GM21526 (cell line): ENCODE measurements at regions not wholly inside any gene's neighbourhood (a gene's known extent, or its start where the extent isn't known, plus 50 kb on each side); places are given as distances from the start of the nearest gene placed in this dataset.

Experiments used
- ATAC-seq: cut with Tn5 transposase; IDR thresholded peaks from one replicate; pipeline ENCODE4 v1.9.1; 2021; ENCODE audit warnings: moderate library complexity; ENCODE audit not compliant: unreplicated experiment, low FRiP score

DNA sequence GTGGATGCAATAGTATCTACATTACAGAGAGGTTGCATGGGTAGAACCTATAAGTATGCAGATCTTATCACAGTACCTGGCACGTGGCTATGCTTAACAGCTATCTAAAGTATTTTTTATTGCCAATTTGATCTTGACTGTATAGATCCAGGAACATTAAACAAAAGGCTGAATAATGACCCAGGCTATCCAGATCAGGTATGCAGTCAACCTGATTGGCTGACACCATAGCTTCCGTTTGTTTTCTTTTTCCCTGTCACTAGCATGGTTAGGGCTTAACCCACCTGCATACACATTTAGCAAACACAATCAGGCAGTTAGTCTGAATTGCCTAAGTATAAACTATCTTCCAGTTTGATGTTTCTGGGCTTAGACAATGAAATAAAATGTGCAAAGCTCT is 264.9 kb upstream of the PLXNA2 start:
- ATAC-seq: no peak

DNA sequence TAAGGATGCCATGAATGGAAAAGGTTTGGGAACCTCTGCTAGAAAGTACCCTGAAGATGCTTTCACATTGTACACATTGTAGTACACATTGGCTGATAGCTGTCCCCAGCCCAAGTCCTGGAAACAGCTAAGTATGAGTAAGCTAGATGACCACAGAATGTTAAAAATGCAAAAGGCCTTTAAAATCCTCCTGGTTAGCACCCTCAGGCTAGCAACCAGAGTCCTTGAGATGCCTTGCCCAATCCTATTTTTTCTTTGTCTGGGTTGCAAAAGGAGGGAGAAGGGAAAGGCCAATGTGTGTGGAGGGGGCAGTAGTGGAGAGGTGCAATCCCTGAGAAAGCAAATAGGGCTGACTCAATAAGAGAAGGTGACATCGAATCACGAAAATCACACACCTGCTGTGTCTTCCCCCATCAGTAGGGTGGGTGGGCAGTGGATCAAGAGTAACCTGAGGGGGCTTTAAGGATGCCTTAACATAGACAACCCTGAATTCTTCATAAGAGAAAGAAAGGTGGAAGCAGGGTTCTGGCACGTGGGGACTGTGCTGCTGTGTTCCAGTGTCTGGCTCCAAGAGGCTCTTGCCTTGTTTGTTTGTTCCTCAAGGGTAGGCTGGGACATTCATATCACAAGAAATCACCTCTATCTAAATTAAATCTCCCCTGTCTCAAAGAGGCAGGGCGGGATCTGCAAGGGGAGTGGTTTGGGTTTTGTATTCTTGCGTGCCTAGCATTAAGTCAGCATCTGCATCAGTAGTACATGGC is 266.2 kb upstream of the PLXNA2 start:
- ATAC-seq: no peak

DNA sequence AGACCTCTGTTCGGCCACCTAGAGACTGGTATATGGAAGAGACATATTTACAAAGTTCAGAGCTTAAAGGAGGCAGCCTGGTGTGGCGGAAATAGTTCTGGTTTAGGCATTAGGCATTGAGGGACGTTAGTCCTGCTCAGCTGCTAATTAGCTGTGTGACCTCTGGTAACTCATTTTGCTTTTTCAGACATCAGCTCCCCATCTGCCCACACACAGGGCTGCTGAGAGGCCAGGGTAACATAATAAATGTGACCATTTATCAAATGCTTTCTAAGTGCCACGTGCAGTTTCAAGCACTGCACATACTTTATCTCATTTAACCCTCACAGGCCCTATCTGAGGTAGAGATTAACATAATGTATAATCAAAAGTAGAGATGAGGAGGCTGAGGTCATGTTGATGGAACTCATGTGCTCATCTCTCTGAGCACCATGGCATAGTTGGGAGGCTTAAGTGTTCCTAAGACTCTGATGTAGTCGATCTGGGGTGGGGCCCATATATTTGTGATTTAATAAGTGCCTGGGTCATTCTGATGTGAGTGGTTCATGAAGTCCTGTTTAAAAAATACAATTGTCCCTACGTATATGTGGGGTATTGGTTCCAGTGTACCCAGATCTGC is 267.2 kb upstream of the PLXNA2 start:
- ATAC-seq: no peak

DNA sequence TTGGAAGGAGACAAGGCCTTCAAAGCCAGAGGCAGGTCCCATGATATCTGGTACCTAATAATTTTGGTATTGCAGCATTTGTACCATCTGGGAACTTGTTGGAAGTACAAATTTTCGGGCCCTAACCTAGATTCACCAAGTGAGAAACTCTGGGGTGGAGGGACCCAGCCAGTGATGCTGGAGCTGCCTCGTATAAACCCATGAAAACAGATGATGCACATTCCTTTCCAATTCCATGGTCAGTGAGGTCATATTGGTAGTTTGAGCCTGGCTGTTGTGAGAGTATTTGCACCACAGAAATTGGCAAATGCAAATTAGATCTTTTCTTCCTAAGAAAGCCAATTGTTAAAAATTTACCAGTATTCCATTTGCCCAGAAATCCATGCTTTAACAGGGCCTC is 269.6 kb upstream of the PLXNA2 start:
- ATAC-seq: no peak

DNA sequence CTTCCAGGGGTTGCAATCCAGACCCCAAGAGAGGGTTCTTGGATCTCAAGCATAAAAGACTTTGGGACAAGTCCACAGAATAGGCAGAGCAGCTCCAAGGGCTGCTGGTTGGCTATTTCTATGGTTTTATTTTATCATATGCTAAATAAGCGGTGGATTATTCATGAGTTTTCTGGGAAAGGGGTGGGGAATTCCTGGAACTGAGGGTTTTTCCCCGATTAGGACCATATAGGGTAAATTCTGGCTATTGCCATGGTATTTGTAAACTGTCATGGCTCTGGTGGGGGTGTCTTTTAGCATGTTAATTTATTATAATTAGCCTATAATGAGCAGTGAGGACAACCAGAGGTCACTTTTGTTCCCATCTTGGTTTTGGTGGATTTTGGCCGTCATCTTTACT is 270.9 kb upstream of the PLXNA2 start:
- no peak for ATAC-seq

DNA sequence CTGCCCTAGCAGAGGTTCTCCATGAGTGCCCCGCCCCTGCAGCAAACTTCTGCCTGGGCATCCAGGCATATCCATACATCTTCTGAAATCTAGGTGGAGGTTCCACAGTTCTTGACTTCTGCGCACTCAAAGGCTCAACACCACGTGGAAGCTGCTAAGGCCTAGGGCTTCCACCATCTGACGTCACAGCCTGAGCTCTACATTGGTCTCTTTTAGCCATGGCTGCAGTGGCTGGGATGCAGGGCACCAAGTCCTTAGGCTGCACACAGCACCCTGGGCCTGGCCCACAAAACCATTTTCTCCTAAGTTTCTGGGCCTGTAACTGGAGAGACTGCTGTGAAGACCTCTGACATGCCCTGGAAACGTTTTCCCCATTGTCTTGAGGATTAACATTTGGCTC is 272.6 kb upstream of the PLXNA2 start:
- no peak for ATAC-seq

DNA sequence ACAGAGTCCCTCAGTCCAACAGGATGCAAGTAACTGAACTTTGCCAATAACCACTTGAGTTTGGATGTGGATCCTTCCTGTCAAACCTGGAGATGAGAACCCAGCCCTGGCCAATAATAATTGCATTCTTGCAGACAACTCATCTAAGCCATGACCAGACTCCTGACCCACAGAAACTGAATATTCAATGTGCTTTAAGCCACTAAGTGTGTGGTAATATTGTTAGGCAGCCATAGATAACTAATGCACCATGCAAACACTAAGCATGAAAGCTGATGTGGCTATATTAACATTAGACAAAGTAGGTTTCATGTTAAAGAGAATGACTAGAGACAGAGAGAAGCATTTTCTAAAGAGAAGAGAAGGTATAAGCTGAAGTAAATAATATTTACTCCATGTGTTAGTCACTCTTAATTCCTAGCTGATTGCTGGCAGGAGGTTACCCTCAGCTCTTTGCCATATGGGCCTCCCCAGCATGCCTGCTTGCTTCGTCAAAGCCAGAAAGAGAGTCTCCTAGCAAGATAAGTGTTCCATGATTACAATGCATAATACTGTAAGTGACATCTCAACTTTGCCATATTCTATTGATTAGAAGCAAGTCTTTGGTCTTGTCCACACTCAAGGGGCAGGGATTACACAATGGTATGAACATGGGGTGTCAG is 276.4 kb upstream of the PLXNA2 start:
- no peak for ATAC-seq

DNA sequence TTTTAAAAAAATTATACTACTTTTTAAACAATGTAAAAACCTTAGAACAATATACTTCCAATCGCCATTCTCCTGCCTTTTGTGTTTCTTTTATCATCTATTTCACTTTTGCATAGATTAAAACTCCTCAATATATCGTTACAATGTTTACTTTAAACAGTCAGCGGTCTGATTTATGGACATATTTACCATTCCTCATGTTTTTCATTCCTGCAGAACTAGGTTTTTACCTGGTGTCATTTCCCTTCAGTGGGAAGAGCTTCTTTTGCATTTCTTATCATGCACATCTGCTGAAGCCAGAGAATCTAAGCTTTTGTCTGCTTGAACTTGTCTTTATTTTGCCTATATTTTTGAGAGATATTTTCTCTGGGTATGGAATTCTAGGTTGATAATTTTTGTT is 277.4 kb upstream of the PLXNA2 start:
- ATAC-seq: no peak

DNA sequence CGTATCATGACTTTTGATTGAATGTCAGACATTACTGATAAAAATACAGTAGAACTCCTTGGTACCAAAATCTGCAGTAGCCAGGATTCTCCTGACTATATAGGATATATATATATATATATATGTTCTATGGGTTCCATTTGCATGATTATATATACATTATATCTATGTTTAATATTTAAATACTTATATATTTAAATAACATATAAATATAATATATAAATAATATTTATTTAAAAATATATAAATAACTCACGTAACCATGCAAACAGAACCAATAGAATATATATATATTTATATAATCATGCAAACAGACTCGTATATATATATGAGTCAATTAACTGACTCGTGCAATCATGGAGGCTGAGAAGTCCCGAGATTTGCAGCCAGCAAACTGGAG is 278.8 kb upstream of the PLXNA2 start:
- no peak for ATAC-seq

DNA sequence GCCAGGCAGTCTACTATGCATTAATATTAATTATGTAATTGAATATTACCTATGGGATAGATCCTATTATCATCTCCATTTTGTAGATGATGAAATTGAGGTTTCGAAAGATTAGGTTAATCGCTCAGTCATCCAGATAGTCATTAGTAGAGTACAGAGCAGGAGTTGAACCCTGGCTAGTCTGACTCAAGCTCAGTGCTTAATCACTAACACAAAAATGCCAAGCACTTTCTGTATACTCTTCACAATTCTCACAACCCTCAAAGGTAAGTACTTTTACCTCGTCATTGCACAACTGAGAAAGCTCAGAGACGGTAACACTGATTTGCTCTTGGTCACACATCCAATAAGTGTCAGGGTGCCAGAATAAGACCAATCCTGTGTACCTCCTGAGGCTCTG is 280.2 kb upstream of the PLXNA2 start:
- ATAC-seq: no peak

DNA sequence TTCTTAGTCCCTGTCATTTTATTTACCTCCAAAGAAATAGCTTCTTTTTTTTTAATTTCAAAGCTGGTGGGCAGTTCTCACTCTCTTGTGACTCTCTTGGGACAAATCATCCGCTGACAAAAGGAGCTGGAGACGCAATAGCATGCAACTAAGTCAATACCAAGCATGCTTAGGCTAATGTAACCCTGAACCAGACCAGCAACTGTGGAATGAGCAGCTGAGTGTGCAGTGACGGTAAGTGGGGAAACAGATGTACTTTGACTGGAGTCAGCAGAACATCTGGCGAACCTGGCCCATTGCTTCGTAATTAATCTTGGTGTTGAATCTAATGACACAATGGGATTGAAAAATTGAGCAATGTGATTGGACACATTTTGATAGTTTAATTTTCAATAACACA is 280.7 kb upstream of the PLXNA2 start:
- ATAC-seq: no peak

DNA sequence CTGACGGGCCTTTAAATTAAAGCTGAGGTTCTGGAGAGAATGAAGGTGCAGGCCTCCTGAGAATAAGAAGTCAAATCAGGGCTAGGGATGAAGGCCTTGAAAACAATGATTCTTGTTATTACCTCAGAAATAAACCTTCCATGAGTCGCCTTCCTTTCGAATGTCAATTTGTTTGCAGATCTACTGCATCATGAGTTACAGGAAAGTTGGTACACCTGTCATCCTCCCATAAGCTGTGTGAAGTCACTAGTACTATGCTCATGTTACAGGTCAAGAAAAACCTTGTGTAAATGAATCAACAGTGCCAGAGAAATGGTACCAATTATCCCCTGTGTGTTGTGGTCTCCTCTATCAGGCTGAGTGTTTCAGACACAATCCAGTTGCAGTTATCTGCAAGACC is 281.2 kb upstream of the PLXNA2 start:
- no peak for ATAC-seq

DNA sequence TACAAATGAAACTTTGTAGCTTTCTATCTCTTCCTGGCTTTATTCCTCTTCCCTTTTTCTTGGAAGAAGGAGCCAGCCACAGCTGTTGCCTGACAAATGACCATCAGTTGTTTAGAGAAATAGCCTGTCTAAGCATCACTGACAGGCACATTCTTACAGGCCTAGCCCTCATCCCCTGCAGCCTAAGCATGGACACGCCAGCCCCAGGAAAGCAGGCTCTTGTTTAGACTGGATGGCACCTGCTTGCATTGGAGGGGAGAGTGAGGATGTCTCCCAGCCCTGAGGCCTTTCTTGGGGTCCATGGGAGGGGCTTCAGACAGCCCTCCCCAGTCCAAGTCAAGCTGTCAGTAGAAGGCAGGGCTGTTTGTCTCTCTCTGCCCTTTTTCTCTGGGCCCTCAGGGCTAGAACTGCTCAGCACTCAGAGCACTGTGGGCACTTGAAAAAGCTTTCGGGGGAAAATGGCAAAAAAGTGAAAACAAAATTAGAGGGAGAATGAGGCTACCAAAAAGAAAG is 282.5 kb upstream of the PLXNA2 start:
- ATAC-seq: no peak

DNA sequence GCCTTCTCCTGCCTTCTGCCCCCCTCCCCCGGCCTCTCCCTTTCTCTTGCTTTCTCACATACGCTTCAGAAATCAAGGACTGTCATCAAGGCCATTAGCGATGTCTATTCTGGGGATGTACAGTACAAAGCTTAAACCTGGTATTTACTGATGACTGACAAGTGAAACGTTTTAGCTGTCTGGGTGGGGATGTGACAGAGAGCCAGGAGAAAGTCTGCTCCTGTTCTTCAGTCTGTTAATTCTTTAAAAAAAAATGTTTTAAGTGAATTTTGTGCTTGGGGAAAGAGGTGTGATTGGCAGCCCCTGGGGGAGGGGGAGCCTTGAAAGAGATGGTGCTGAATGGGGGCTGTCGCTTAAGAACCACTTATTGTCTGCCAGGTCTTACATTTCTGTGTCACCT is 283.0 kb upstream of the PLXNA2 start:
- ATAC-seq: no peak

DNA sequence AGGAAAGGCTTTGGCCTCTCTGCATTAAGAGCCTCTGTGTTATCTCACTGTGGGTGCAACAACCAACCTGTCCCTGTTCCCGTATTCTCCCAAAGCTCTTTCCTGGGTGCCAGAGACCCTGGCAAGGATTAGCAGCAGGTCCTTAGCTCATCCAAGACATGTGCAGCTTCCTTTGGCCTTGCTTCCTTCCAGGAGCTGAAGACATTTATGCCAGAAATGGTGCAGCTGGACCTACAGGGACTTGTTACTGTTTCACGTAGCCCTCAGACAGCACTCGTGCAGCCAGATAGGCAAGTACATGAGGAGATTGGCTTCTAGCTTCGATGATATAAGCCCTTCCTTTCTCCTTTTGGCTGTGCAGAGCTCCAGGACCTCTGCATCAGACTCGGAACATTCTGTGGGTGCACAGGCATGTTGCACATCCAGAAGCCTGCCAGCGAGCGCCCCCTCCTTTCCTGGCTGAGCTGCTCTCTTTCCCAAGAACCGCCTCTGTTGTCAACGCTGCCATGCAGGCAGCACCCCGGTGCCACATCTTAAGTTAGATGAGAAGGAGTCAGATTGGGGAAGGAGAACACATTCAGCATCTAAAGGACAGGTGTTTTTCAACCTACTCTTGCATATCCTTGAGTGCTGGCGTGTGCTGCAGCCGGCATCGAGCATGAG is 284.5 kb upstream of the PLXNA2 start:
- no peak for ATAC-seq

DNA sequence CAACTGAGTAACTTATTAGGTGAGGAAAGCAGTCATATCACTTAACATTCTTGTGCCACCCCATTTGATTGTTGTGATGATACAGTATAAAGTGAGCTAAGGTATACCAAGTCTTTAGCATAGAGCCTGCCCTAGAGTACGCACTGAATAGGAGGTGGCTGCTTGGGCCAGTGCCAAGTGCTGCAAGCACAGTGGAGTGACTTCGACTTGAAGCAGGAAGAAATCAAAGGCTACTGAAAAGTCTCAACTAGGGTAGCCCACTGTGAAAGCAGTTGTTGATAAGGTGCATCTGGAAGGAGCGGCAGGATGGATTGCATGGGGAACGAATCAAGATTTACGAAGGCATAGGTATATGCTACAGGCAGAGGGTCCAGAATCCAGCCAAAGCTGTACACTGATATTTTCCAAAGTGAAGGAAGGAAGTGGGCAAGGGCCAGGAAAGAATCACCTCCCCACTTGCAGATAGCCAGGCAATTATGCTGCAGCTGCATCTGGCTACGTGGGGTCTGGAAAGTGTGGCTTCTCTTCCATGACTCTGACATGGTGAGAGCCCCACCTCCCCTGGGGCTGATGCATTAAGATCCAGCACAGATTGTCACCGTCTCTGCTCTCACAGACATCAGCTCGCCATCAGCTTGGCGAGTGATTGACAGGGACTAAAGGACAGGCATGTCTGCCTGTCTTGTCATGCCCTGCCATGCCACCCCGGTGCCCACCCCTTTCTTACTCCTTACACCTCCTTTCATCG is 287.0 kb upstream of the PLXNA2 start:
- no peak for ATAC-seq

DNA sequence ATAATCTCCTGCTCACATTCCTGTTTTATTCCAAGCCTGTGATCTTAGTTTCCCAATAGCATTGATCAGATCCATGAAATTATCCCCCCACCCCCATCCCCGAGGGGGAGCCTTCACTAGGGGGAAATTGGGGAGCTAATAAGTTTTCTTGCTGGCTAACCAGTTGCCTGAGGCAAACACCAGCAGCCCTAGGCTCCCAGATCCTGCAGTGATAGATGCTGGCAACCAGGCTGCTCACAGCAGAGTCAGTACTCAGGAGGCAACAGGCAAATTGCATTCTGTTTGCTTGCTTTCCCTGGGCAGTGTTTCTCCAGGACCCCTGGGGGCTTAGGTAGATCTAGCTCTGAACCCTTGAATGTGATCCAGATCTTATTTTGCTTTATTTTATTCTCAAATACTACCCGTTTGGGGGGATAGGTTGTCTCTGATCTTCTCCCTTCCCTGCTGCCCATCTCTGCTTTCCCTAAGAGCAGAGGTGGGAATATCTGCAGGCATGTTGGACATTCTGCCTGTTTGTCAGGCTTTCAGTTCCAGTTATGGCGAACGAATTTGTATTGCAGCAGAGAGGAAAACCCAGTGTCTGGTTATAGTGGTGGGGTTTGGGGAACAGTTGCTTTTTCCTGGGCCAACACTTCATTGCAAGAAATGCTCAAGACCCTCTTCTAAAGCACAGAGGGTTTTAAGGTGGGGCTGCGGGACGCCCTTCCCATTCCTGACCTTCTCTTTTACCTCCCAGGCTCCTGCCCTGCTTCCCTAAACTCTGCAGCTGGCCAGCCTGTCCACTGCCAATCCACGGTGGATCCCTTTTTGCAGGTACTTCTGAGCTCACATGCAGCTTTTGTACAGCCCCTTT is 289.8 kb upstream of the PLXNA2 start:
- ATAC-seq: no peak

DNA sequence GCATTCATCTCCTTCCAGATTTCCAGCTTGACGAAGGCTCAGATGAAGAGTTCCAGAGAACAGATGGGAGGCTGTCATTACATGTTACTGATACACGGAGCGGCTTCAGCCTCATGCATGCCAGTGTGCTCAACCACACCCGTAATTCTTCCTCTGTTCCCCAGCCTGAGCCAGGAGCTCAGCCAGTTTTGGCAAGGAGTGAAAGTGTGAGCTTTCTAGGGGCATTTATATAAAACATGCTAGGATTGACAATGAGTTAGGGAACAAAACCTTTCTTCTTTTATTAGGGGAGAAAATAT is 290.4 kb upstream of the PLXNA2 start:
- ATAC-seq: no peak

DNA sequence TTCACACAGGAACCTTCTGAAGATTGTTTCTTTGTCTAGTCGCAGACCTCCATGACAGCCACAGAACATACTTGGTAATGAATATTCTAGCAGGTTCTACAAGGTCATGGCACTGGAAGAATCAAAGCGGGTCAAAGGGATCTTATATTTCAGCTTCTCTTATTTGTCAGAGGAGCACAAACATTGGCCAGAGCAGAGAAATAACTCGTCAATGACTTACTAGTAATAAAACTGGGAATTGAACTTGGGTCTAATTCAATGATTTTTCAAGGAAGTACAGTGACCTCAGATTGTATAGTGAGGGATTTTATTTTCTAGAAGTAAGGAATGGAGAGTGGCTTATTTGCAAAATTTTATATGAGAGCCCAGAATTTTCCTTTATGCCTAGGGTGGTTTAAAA is 290.8 kb upstream of the PLXNA2 start:
- ATAC-seq: no peak

DNA sequence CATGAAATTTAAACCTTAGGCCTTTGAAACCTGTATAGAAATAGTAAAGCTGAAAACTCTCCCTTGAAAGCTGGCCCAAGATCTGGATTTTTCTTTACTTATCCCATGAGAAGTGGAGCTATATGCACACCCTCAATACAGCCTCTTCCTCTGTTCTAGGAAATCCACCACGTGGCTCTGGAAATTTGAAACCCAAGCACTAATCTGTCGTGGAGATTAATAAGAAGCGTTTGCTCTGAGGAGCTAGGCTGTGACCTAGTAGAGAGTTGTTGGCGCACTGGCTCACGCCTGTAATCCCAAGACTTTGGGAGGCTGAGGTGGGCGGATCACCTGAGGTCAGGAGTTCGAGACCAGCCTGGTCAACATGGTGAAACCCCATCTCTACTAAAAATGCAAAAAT is 291.3 kb upstream of the PLXNA2 start:
- ATAC-seq: no peak
